ENCODE measurements at regions not wholly inside any gene's neighbourhood (a gene's known extent, or its start where the extent isn't known, plus 50 kb on each side); places are given as distances from the start of the nearest gene placed in this dataset.
"Not testable (repeated sequence)": the region's sequence is repeated elsewhere in the genome, so short reads cannot be mapped to it uniquely, and the experiment has no call there.

DNA sequence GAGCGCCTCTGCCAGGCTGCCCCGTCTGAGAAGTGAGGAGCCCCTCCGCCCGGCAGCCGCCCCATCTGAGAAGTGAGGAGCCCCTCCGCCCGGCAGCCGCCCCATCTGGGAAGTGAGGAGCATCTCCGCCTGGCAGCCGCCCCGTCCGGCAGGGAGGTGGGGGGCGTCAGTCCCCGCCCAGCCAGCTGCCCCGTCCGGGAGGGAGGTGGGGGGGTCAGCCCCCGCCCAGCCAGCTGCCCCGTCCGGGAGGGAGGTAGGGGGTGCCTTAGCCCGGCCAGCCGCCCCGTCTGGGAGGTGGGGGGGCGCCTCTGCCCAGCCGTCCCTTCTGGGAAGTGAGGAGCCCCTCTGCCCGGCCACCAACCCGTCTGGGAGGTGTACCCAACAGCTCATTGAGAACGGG is 75.4 kb upstream of the DIO2 start:
- DNase-seq: not testable (repeated sequence)

DNA sequence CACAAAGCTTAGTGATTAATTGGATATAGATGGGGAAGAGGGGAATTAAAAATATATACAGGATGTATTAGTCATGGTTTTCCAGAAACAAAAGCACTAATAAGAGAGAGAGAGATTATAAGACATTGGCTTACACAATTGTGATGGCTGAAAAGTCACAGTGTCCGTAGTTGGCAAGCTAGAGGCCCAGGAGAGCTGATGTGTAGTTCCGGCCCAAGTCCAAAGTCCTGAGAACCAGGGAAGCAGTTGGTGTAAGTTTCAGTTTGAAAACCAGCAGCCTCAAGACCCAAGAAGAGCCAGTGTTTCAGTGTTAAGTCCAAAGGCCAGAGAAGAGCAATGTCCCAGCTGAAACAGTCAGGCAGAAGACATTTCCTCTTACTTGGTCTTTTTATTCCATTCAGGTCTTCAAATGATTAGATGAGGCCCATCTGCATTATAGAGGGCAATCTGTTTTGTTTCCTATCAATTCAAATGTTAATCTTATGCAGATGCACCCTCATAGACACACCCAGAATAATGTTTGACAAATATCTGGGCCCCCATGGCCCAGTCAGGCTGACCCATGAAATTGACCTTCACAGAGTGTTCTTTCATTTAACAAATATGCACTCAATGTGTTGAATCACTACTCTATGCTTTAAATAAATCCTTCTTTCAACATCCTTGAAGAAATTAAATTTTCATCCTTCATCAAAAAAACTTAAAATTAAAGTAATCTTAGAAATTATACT is 67.2 kb upstream of the DIO2 start:
- no peak for DNase-seq

DNA sequence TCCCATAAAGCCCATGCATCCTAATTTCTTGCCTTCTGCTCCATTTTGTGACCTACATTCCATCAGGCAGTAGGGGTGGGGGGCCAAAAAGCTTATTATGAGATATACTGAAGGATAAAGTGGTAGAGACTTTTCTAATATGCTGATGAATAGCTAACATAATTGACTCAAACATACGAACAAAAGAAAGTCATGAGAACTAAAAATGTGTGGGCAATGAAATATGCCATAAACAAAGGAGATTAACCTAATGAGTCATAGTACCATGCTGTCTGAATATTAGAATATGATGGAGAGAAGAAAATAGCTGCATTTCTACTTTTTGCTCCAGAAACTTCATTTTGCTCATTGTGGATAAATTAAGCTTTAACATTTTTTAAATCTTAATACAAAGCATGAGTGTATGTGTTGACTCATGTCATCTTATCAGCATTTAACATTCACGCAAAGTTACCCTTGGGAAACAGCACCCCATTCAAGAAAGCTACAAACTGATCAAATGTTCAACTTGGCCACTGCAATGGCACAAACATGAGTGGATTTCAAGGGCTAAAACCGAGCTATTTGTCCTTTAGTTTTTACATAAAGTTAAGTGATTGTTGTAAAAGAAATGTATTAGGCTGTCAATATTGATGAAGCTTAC is 64.0 kb upstream of the DIO2 start:
- DNase-seq: no peak

DNA sequence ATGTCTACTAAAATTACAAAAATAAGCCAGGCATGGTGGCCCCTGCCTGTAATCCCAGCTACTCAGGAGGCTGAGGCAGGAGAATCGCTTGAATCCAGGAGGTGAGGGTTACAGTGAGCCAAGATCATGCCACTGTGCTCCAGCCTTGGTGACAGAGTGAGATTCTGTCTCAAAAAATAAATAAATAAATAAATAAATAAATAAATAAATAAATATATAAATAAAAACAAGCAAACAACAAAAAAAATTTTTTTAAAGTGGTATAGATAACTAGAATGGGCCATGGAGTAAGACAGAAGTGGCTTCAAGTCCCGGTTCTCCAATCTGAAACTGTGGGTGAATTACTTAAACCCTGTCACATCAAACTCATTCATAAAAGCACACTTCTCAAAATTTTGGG is 63.0 kb upstream of the DIO2 start:
- not testable (repeated sequence) for DNase-seq

DNA sequence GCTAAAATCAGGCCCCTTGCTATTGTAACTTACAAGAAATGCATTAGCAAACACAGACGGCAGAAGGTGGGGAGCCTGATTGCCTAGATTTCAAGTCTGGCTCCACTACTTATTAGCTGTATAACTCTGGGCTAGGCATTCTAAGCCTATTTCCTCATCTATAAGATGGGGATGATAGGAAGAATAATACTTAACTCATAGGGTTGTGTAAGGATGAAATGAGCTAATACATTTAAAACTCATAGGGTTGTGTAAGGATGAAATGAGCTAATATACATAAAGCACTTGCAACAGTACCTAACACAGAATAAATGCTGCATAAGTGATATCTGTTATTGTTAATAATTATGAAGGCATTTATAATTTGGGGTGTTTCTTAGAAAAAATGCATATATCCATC is 60.1 kb upstream of the DIO2 start:
- no peak for DNase-seq

DNA sequence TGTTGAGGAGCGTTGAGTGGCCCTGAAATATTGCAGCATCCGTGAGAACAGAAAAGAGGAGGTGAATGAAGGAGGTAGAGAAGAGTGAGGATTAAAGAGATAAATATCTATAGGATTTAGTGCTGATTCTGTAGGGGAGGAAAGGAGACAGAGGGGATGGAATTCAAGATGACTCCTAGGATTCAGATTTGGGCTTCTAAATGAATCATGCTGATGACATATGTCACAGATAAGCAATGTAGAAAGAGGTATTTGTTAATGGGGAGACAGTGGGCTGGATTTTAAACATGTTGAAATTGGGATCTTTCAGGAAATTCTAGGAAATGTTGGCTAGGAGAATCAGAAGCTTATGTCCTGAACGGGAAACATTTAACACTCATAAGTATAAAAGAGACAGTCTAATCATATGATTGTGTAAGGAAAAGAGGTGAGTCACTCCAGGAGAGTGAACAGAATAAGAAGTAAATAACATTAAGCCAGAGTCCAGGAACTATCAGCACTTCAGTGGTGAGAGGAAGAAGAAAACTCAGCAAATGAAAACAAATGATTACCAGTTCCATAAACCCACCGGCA is 58.1 kb upstream of the DIO2 start:
- DNase-seq: no peak

DNA sequence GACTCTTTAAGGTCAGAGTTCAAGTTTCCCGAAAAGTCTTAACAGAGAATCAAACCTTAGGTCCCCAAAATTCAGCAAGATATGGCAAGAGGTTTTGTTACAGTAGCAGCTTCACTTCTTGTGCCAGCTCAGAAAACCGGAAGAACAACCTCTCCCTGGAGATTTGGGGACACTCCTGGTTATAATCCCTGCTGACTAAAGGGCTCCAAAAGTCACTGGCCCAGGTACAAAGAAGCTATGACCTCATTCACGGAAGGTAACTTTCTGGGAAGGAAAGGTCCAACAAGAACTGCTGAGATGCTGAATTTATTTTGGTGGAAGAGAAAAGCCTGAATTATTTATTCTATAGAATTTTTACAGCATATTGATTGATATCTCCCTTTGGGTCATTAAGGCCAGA is 55.6 kb upstream of the DIO2 start:
- no peak for DNase-seq

DNA sequence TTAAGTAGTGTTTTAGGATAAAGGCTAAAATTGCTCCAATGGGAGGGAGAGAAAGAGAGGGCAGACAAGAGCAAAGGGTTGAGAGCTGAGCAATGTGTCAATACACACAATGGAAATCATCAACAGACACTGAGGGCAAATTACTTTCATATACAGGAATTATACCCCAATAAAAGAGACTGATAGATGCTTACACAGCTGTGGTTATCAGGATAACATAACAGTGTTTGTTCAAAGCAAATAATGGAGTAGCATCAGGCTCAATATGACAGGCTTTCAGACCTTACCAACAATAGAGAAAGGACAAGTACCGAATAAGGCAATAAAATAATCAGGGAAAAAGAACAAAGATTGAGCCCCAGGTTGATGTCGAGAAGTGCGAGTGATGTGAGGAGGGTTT is 53.4 kb upstream of the DIO2 start:
- DNase-seq: no peak

Data from AML-193 (cell line).